Small intestine (tissue), 7 donors: ENCODE measurements at regions not wholly inside any gene's neighbourhood (a gene's known extent, or its start where the extent isn't known, plus 50 kb on each side); places are given as distances from the start of the nearest gene placed in this dataset.
"Not testable (repeated sequence)": the region's sequence is repeated elsewhere in the genome, so short reads cannot be mapped to it uniquely, and the experiment has no call there.

Source experiments
- DNase-seq, 2 donors: peaks; one replicate each; pipeline versions ENCODE4 v3.0.0 to v3.0.0-alpha.2; 2013
- FAIRE-seq: peaks from 2 replicates; lab custom pipeline; 2012; peaks lifted over from hg19 to GRCh38; lab: Jason Lieb, UNC
- H3K27ac ChIP-seq, 3 donors: one replicate each; pipeline ENCODE4 v1.5.1; 2013; ENCODE audit warnings: low read length in 2 of 3, mild to moderate bottlenecking in 2 of 3, control low read depth in 1 of 3, inconsistent platforms in 1 of 3, low read depth in 1 of 3, moderate library complexity in 1 of 3
- H3K27me3 ChIP-seq, 3 donors: one replicate each; pipeline ENCODE4 v1.6.1; 2013; ENCODE audit warnings: low read length in 3 of 3, inconsistent platforms in 1 of 3; ENCODE audit not compliant: control insufficient read depth in 3 of 3, insufficient read depth in 3 of 3
- H3K36me3 ChIP-seq, 3 donors: one replicate each; pipeline ENCODE4 v1.6.1; 2013; ENCODE audit warnings: low read length in 3 of 3, inconsistent platforms in 1 of 3, low read depth in 1 of 3, mild to moderate bottlenecking in 1 of 3, moderate library complexity in 1 of 3; ENCODE audit not compliant: control insufficient read depth in 3 of 3, insufficient read depth in 2 of 3
- H3K4me1 ChIP-seq, 3 donors: one replicate each; pipeline ENCODE4 v1.6.1; 2013; ENCODE audit warnings: low read length in 2 of 3, inconsistent platforms in 1 of 3, low read depth in 1 of 3, mild to moderate bottlenecking in 1 of 3, moderate library complexity in 1 of 3; ENCODE audit not compliant: control insufficient read depth in 3 of 3, insufficient read depth in 2 of 3
- H3K4me3 ChIP-seq, 3 donors: one replicate each; pipeline ENCODE4 v1.5.1; 2013; ENCODE audit warnings: low read length in 3 of 3, control low read depth in 1 of 3, inconsistent platforms in 1 of 3, low read depth in 1 of 3, mild to moderate bottlenecking in 1 of 3, moderate library complexity in 1 of 3
- H3K9me3 ChIP-seq, 2 donors: one replicate each; pipeline ENCODE4 v1.6.1; 2013; ENCODE audit warnings: low read depth in 1 of 2, low read length in 1 of 2; ENCODE audit not compliant: control insufficient read depth in 2 of 2, insufficient read depth in 1 of 2
- WGBS, 3 donors: extraction: QIAGEN DNeasy Blood & Tissue Kit; methylation state at CpG; one replicate each; pipeline ENCODE4 v1.1.7; 2013; 5-methylcytosine and 5-hydroxymethylcytosine counted together
- donor health status: healthy with polysubstance abuse.
- donor health status: control.
- donor health status: control.
- donor health status: Bipolar disorder and iron deficiency.
- donor health status: healthy.

- WGBS, 3 donors: 55 to 66% (median 57%) methylated on average over 4 of the region's 4 CpGs
- Histone ChIP-seq H3K36me3 (no peaks in the 10 kb centered on the region), H3K27me3 (no peaks in the 10 kb centered on the region), H3K4me3 (no peak overlapping the region), H3K27ac (no peak overlapping the region), H3K9me3 (no peaks in the 10 kb centered on the region), H3K4me1 (no peaks in the 10 kb centered on the region)
- FAIRE-seq: no peak
- DNase-seq: no peak
Observed at GRCh38 chr5:104845541-104845940, 1283.0 kb upstream of the NUDT12 start.

- Histone ChIP-seq H3K9me3 (no peaks in the 10 kb centered on the region), H3K27ac (no peak overlapping the region), H3K36me3 (no peaks in the 10 kb centered on the region), H3K27me3 (no peaks in the 10 kb centered on the region), H3K4me3 (no peak overlapping the region), H3K4me1 (no peaks in the 10 kb centered on the region)
- FAIRE-seq: no peak
- DNase-seq: no peak
- 12 to 37% (median 20%) methylated on average over 2 of the region's 2 CpGs for WGBS, 3 donors
Observed at GRCh38 chr5:104843822-104844221, 1281.2 kb upstream of the NUDT12 start.

- H3K9me3 ChIP-seq: no peaks in the 10 kb centered on the region
- no peak overlapping the region for H3K27ac ChIP-seq
- WGBS, 3 donors: 74 to 80% (median 80%) methylated on average over 1 of the region's 1 CpG
- FAIRE-seq (no peak), DNase-seq (no peak)
- H3K4me1 ChIP-seq: no peaks in the 10 kb centered on the region
- no peaks in the 10 kb centered on the region for H3K36me3 ChIP-seq
- no peaks in the 10 kb centered on the region for H3K27me3 ChIP-seq
- no peak overlapping the region for H3K4me3 ChIP-seq
Observed at GRCh38 chr5:104840284-104840683, 1277.7 kb upstream of the NUDT12 start.

- H3K36me3 ChIP-seq, H3K27ac ChIP-seq, FAIRE-seq, H3K4me3 ChIP-seq, DNase-seq, H3K27me3 ChIP-seq, H3K4me1 ChIP-seq, H3K9me3 ChIP-seq: not testable (repeated sequence)
- WGBS, 3 donors: 89 to 93% (median 89%) methylated on average over 3 of the region's 3 CpGs
Observed at GRCh38 chr5:104831515-104831914, 1268.9 kb upstream of the NUDT12 start.

GRCh38 chr5:104821606-104822005 lies 1259.0 kb upstream of the NUDT12 start:
- H3K4me1 ChIP-seq: peaks cover 0 to 14% (median 0%) of the 10 kb centered on the region in 3 donors
- no peak for FAIRE-seq
- no peaks in the 10 kb centered on the region for H3K9me3 ChIP-seq
- H3K36me3 ChIP-seq: no peaks in the 10 kb centered on the region
- DNase-seq: peak in 1 of 2 donors; percentile 5
- no peak overlapping the region for H3K27ac ChIP-seq
- no peak overlapping the region for H3K4me3 ChIP-seq
- no peaks in the 10 kb centered on the region for H3K27me3 ChIP-seq

- Histone ChIP-seq H3K27ac (no peak overlapping the region), H3K36me3 (no peaks in the 10 kb centered on the region), H3K9me3 (no peaks in the 10 kb centered on the region), H3K4me1 (peaks cover 0 to 4% (median 0%) of the 10 kb centered on the region in 3 donors), H3K27me3 (no peaks in the 10 kb centered on the region), H3K4me3 (no peak overlapping the region)
- 11 to 42% (median 14%) methylated on average over 1 of the region's 1 CpG for WGBS, 3 donors
- FAIRE-seq (no peak), DNase-seq (no peak)
Observed at GRCh38 chr5:104817127-104817526, 1254.5 kb upstream of the NUDT12 start.

GRCh38 chr5:104815212-104815611 lies 1252.6 kb upstream of the NUDT12 start:
- H3K4me1 ChIP-seq: no peaks in the 10 kb centered on the region
- no peak overlapping the region for H3K4me3 ChIP-seq
- H3K27me3 ChIP-seq: no peaks in the 10 kb centered on the region
- WGBS, 3 donors: 16 to 22% (median 18%) methylated on average over 1 of the region's 1 CpG
- no peaks in the 10 kb centered on the region for H3K36me3 ChIP-seq
- no peak for DNase-seq
- H3K27ac ChIP-seq: no peak overlapping the region
- no peak for FAIRE-seq
- no peaks in the 10 kb centered on the region for H3K9me3 ChIP-seq

- no peaks in the 10 kb centered on the region for H3K27me3 ChIP-seq
- DNase-seq (no peak), FAIRE-seq (no peak)
- 55 to 84% (median 77%) methylated on average over 4 of the region's 4 CpGs for WGBS, 3 donors
- H3K9me3 ChIP-seq: no peaks in the 10 kb centered on the region
- no peaks in the 10 kb centered on the region for H3K4me1 ChIP-seq
- no peaks in the 10 kb centered on the region for H3K36me3 ChIP-seq
- no peak overlapping the region for H3K27ac ChIP-seq
- no peak overlapping the region for H3K4me3 ChIP-seq
Observed at GRCh38 chr5:104800440-104801048, 1238.0 kb upstream of the NUDT12 start.

GRCh38 chr5:104793755-104794080 lies 1231.1 kb upstream of the NUDT12 start:
- no peak overlapping the region for H3K27ac ChIP-seq
- no peak overlapping the region for H3K4me3 ChIP-seq
- peaks cover 0 to 9% (median 0%) of the 10 kb centered on the region in 3 donors for H3K4me1 ChIP-seq
- DNase-seq (peak in 1 of 2 donors; percentile 66), FAIRE-seq (no peak)
- no peaks in the 10 kb centered on the region for H3K9me3 ChIP-seq
- H3K36me3 ChIP-seq: no peaks in the 10 kb centered on the region
- no peaks in the 10 kb centered on the region for H3K27me3 ChIP-seq
